Progenitor cell of endocrine pancreas (in vitro differentiated cells): ENCODE measurements at regions not wholly inside any gene's neighbourhood (a gene's known extent, or its start where the extent isn't known, plus 50 kb on each side); places are given as distances from the start of the nearest gene placed in this dataset.
"Not testable (repeated sequence)": the region's sequence is repeated elsewhere in the genome, so short reads cannot be mapped to it uniquely, and the experiment has no call there.

Experiments
- DNase-seq: peaks from one replicate; pipeline ENCODE4 v3.0.0; 2021; ENCODE audit warnings: low spot score; ENCODE audit not compliant: unreplicated experiment
- H3K27ac Mint-ChIP-seq: 2 replicates; pipeline ENCODE4 v1.8.0; 2021; ENCODE audit warnings: mild to moderate bottlenecking, moderate library complexity, mixed read lengths
- H3K27me3 Mint-ChIP-seq: 2 replicates; pipeline ENCODE4 v1.8.0; 2021; ENCODE audit warnings: mixed read lengths
- H3K36me3 Mint-ChIP-seq: 2 replicates; pipeline ENCODE4 v1.8.0; 2022; ENCODE audit warnings: mixed read lengths; ENCODE audit not compliant: insufficient read depth
- H3K4me1 Mint-ChIP-seq: 2 replicates; pipeline ENCODE4 v1.8.0; 2021; ENCODE audit warnings: low read depth, mixed read lengths
- H3K4me3 Mint-ChIP-seq: 2 replicates; pipeline ENCODE4 v1.8.0; 2021; ENCODE audit warnings: low read depth, mild to moderate bottlenecking, moderate library complexity, mixed read lengths
- H3K9me3 Mint-ChIP-seq: 2 replicates; pipeline ENCODE4 v1.8.0; 2021; ENCODE audit warnings: low read depth, mixed read lengths
- CTCF ChIP-seq: fragments of 200-600 bp; sonication (generic); IDR thresholded peaks from one replicate; pipeline ENCODE4 v1.5.0; 2021; ENCODE audit warnings: antibody characterized with exemption, mild to moderate bottlenecking; ENCODE audit not compliant: unreplicated experiment

GRCh38 chr7:98763441-98763840 is 106.4 kb downstream of the TMEM130 start:
- H3K36me3 Mint-ChIP-seq: no peaks in the 10 kb centered on the region
- H3K27ac Mint-ChIP-seq: no peak overlapping the region
- peaks cover 19% of the 10 kb centered on the region for H3K27me3 Mint-ChIP-seq
- no peak overlapping the region for H3K4me3 Mint-ChIP-seq
- no peak for DNase-seq
- no peaks in the 10 kb centered on the region for H3K4me1 Mint-ChIP-seq
- TF ChIP-seq CTCF: no peak
- no peaks in the 10 kb centered on the region for H3K9me3 Mint-ChIP-seq

GRCh38 chr7:98764946-98765345 is 104.9 kb downstream of the TMEM130 start:
- Mint-ChIP-seq H3K4me3 (no peak overlapping the region), H3K27ac (no peak overlapping the region), H3K9me3 (no peaks in the 10 kb centered on the region), H3K27me3 (peaks cover 8% of the 10 kb centered on the region), H3K4me1 (no peaks in the 10 kb centered on the region), H3K36me3 (no peaks in the 10 kb centered on the region)
- no peak for TF ChIP-seq CTCF
- no peak for DNase-seq

- not testable (repeated sequence) for DNase-seq, H3K27ac Mint-ChIP-seq, H3K36me3 Mint-ChIP-seq, H3K9me3 Mint-ChIP-seq, H3K4me3 Mint-ChIP-seq, H3K4me1 Mint-ChIP-seq
- peaks cover 13% of the 10 kb centered on the region for H3K27me3 Mint-ChIP-seq
These were observed 99.7 kb downstream of the TMEM130 start for GRCh38 chr7:98770085-98770484.

GRCh38 chr7:98771519-98771918 is 98.3 kb downstream of the TMEM130 start:
- no peak for DNase-seq
- H3K27ac Mint-ChIP-seq: no peak overlapping the region
- H3K9me3 Mint-ChIP-seq: no peaks in the 10 kb centered on the region
- peaks cover 3% of the 10 kb centered on the region for H3K4me1 Mint-ChIP-seq
- no peaks in the 10 kb centered on the region for H3K36me3 Mint-ChIP-seq
- H3K27me3 Mint-ChIP-seq: peaks cover 13% of the 10 kb centered on the region
- TF ChIP-seq CTCF: no peak
- no peak overlapping the region for H3K4me3 Mint-ChIP-seq

- no peak for TF ChIP-seq CTCF
- peaks cover 3% of the 10 kb centered on the region for H3K4me1 Mint-ChIP-seq
- no peak overlapping the region for H3K27ac Mint-ChIP-seq
- H3K27me3 Mint-ChIP-seq: peaks cover 13% of the 10 kb centered on the region
- H3K9me3 Mint-ChIP-seq: no peaks in the 10 kb centered on the region
- no peak overlapping the region for H3K4me3 Mint-ChIP-seq
- DNase-seq: no peak
- no peaks in the 10 kb centered on the region for H3K36me3 Mint-ChIP-seq
These were observed 97.7 kb downstream of the TMEM130 start for GRCh38 chr7:98771941-98772603.

GRCh38 chr7:98774884-98775283 is 94.9 kb downstream of the TMEM130 start:
- no peak for TF ChIP-seq CTCF
- H3K27ac Mint-ChIP-seq: no peak overlapping the region
- H3K36me3 Mint-ChIP-seq: no peaks in the 10 kb centered on the region
- no peak overlapping the region for H3K4me3 Mint-ChIP-seq
- H3K27me3 Mint-ChIP-seq: peaks cover 13% of the 10 kb centered on the region
- H3K4me1 Mint-ChIP-seq: peaks cover 3% of the 10 kb centered on the region
- DNase-seq: no peak
- H3K9me3 Mint-ChIP-seq: no peaks in the 10 kb centered on the region
